Vagina (tissue), 2 donors: ENCODE measurements at regions not wholly inside any gene's neighbourhood (a gene's known extent, or its start where the extent isn't known, plus 50 kb on each side); places are given as distances from the start of the nearest gene placed in this dataset.

Experiments used
- DNase-seq, 2 donors: peaks; one replicate each; pipeline ENCODE4 v3.0.0-alpha.2; 2017; ENCODE audit errors: extremely low spot score in 2 of 2
- H3K27ac ChIP-seq: fragments of 200-600 bp; sonication (generic); one replicate; pipeline ENCODE4 v1.5.1; 2019
- H3K27me3 ChIP-seq: fragments of 200-600 bp; sonication (generic); one replicate; pipeline ENCODE4 v1.5.1; 2019
- H3K36me3 ChIP-seq, 2 donors: fragments of 200-600 bp; sonication (generic); one replicate each; pipeline ENCODE4 v1.5.1; 2017 to 2019
- H3K4me1 ChIP-seq: fragments of 200-600 bp; sonication (generic); one replicate; pipeline ENCODE4 v1.5.1; 2019
- H3K4me3 ChIP-seq, 2 donors: fragments of 200-600 bp; sonication (generic); 1 replicate in 1 of 2; 2 replicates in 1 of 2; pipeline ENCODE4 v1.5.1; 2016 to 2019
- H3K9me3 ChIP-seq: fragments of 200-600 bp; sonication (generic); one replicate; pipeline ENCODE4 v1.5.1; 2019
- CTCF ChIP-seq, 3 experiments: fragments of 450-650 bp in 2 of 3; fragments of 200-600 bp in 1 of 3; sonication (generic) in 1 of 3; IDR thresholded peaks; one replicate each; pipeline ENCODE4 v1.5.1; 2017 to 2019; ENCODE audit warnings: antibody characterized with exemption in 3 of 3, mild to moderate bottlenecking in 2 of 3, moderate library complexity in 2 of 3
- POLR2A ChIP-seq, 2 donors: fragments of 450-650 bp; IDR thresholded peaks; one replicate each; pipeline ENCODE4 v1.6.1; 2017; ENCODE audit warnings: antibody characterized with exemption in 2 of 2, mild to moderate bottlenecking in 2 of 2, moderate library complexity in 2 of 2
- POLR2AphosphoS5 ChIP-seq, 2 donors: sonication (generic); formaldehyde crosslinking; IDR thresholded peaks; one replicate each; pipeline ENCODE4 v1.9.0; 2017; ENCODE audit warnings: antibody characterized with exemption in 2 of 2, mild to moderate bottlenecking in 2 of 2, low read depth in 1 of 2; ENCODE audit not compliant: insufficient read depth in 1 of 2
- intact Hi-C: fragments of 100-400 bp; cut with DNase I; formaldehyde crosslinking; loops from one replicate; pipeline ENCODE4 v1.15.1; 2023

GRCh38 chr2:39930175-39930917 lies 151.3 kb upstream of the THUMPD2 start:
- no peak for DNase-seq
- Histone ChIP-seq H3K27me3 (no peaks in the 10 kb centered on the region), H3K27ac (no peak overlapping the region), H3K9me3 (no peaks in the 10 kb centered on the region), H3K4me1 (no peaks in the 10 kb centered on the region), H3K36me3 (no peaks in the 10 kb centered on the region), H3K4me3 (no peak overlapping the region)
- intact Hi-C loops = loop anchor here (10.0 kb wide), 1 partner anchor 776 kb away; no protein-coding TSS in a partner anchor
- no peak for TF ChIP-seq CTCF (IDR thresholded peaks at IDR 0.05)
- TF ChIP-seq POLR2AphosphoS5 (IDR thresholded peaks at IDR 0.05; ENCODE audit: insufficient read depth in 1 of 2, low read depth in 1 of 2) = no peak
- TF ChIP-seq POLR2A (IDR thresholded peaks at IDR 0.05) = no peak

GRCh38 chr2:39929531-39929930 lies 150.5 kb upstream of the THUMPD2 start:
- TF ChIP-seq POLR2AphosphoS5 (IDR thresholded peaks at IDR 0.05; ENCODE audit: insufficient read depth in 1 of 2, low read depth in 1 of 2) = no peak
- no peak for TF ChIP-seq CTCF (IDR thresholded peaks at IDR 0.05)
- no peak for TF ChIP-seq POLR2A (IDR thresholded peaks at IDR 0.05)
- no peaks in the 10 kb centered on the region for H3K27me3 ChIP-seq
- H3K4me3 ChIP-seq = no peak overlapping the region
- no peak for DNase-seq
- no peaks in the 10 kb centered on the region for H3K9me3 ChIP-seq
- H3K4me1 ChIP-seq = no peaks in the 10 kb centered on the region
- intact Hi-C loops = no loop called here
- H3K27ac ChIP-seq = no peak overlapping the region
- H3K36me3 ChIP-seq = no peaks in the 10 kb centered on the region

GRCh38 chr2:39925312-39925711 lies 146.3 kb upstream of the THUMPD2 start:
- no peak for TF ChIP-seq POLR2A (IDR thresholded peaks at IDR 0.05)
- TF ChIP-seq CTCF (IDR thresholded peaks at IDR 0.05) = no peak

GRCh38 chr2:39923455-39923854 lies 144.4 kb upstream of the THUMPD2 start:
- H3K36me3 ChIP-seq = no peaks in the 10 kb centered on the region
- H3K4me3 ChIP-seq = no peak overlapping the region
- H3K27ac ChIP-seq = no peak overlapping the region
- H3K4me1 ChIP-seq = no peaks in the 10 kb centered on the region
- intact Hi-C loops = no loop called here
- DNase-seq = no peak
- TF ChIP-seq POLR2AphosphoS5 (IDR thresholded peaks at IDR 0.05; ENCODE audit: insufficient read depth in 1 of 2, low read depth in 1 of 2) = no peak
- no peak for TF ChIP-seq POLR2A (IDR thresholded peaks at IDR 0.05)
- no peak for TF ChIP-seq CTCF (IDR thresholded peaks at IDR 0.05)
- H3K27me3 ChIP-seq = no peaks in the 10 kb centered on the region
- H3K9me3 ChIP-seq = no peaks in the 10 kb centered on the region

More at GRCh38 chr2:39925312-39925711, 146.3 kb upstream of the THUMPD2 start:
- intact Hi-C loops = no loop called here
- Histone ChIP-seq H3K4me3 (no peak overlapping the region), H3K4me1 (no peaks in the 10 kb centered on the region), H3K27me3 (no peaks in the 10 kb centered on the region), H3K9me3 (no peaks in the 10 kb centered on the region), H3K36me3 (no peaks in the 10 kb centered on the region), H3K27ac (no peak overlapping the region)
- DNase-seq = no peak

GRCh38 chr2:39922679-39923405 lies 143.8 kb upstream of the THUMPD2 start:
- Histone ChIP-seq H3K27ac (no peak overlapping the region), H3K4me1 (no peaks in the 10 kb centered on the region), H3K9me3 (no peaks in the 10 kb centered on the region), H3K36me3 (no peaks in the 10 kb centered on the region), H3K4me3 (no peak overlapping the region), H3K27me3 (no peaks in the 10 kb centered on the region)
- TF ChIP-seq POLR2A (IDR thresholded peaks at IDR 0.05) = no peak
- TF ChIP-seq POLR2AphosphoS5 (IDR thresholded peaks at IDR 0.05; ENCODE audit: insufficient read depth in 1 of 2, low read depth in 1 of 2) = no peak
- TF ChIP-seq CTCF (IDR thresholded peaks at IDR 0.05) = no peak
- no peak for DNase-seq
- intact Hi-C loops = no loop called here
